Neural cell (in vitro differentiated cells): ENCODE measurements at regions not wholly inside any gene's neighbourhood (a gene's known extent, or its start where the extent isn't known, plus 50 kb on each side); places are given as distances from the start of the nearest gene placed in this dataset.

Experiments
- H2AFZ ChIP-seq: fragments of 200-600, 300-800 bp; sonication (generic), shearing (Covaris generic); 2 replicates; pipeline ENCODE4 v1.6.0; 2014; ENCODE audit warnings: low read depth, mild to moderate bottlenecking, antibody characterized with exemption, low read length, moderate library complexity
- H3F3A ChIP-seq: fragments of 200-600 bp; shearing (Covaris generic); 2 replicates; pipeline ENCODE4 v1.6.1; 2016; ENCODE audit warnings: mild to moderate bottlenecking, moderate library complexity, mixed read lengths, antibody characterized with exemption, low read length; ENCODE audit not compliant: insufficient read depth, poor library complexity, severe bottlenecking
- H3K27ac ChIP-seq: fragments of 200-600, 300-800 bp; sonication (generic), shearing (Covaris generic); 2 replicates; pipeline ENCODE4 v1.5.1; 2014; ENCODE audit warnings: mild to moderate bottlenecking, low read length, moderate library complexity
- H3K27me3 ChIP-seq: fragments of 300-800, 200-600 bp; sonication (generic), shearing (Covaris generic); 2 replicates; pipeline ENCODE4 v1.6.0; 2014; ENCODE audit warnings: mild to moderate bottlenecking, low read depth, low read length, moderate library complexity; ENCODE audit not compliant: insufficient read depth
- H3K36me3 ChIP-seq: fragments of 300-800, 200-600 bp; sonication (generic), shearing (Covaris generic); 2 replicates; pipeline ENCODE4 v1.5.1; 2014; ENCODE audit warnings: mild to moderate bottlenecking, antibody characterized with exemption, low read length, moderate library complexity; ENCODE audit not compliant: insufficient read depth
- H3K4me2 ChIP-seq: fragments of 300-800, 200-600 bp; sonication (generic), shearing (Covaris generic); 2 replicates; pipeline ENCODE4 v1.6.0; 2014; ENCODE audit warnings: mild to moderate bottlenecking, low read length
- H3K4me3 ChIP-seq: fragments of 300-800, 200-600 bp; sonication (generic), shearing (Covaris generic); 2 replicates; pipeline ENCODE4 v1.5.1; 2014; ENCODE audit warnings: mild to moderate bottlenecking, low read length, moderate library complexity
- H3K79me2 ChIP-seq: fragments of 200-600 bp; shearing (Covaris generic); replicated peaks from 2 replicates; pipeline ENCODE4 v1.6.0; 2014; ENCODE audit warnings: mild to moderate bottlenecking, low read length, moderate library complexity; ENCODE audit not compliant: insufficient read depth
- H3K9ac ChIP-seq: fragments of 300-800, 200-600 bp; sonication (generic), shearing (Covaris generic); 2 replicates; pipeline ENCODE4 v1.6.1; 2016; ENCODE audit warnings: mild to moderate bottlenecking, low read length, mixed read lengths
- H3K9me2 ChIP-seq: fragments of 200-600 bp; shearing (Covaris generic); 2 replicates; pipeline ENCODE4 v1.6.1; 2016; ENCODE audit warnings: mild to moderate bottlenecking, low read length, mixed read lengths; ENCODE audit not compliant: insufficient read depth
- H3K9me3 ChIP-seq: fragments of 200-600, 300-800 bp; sonication (generic), shearing (Covaris generic); 2 replicates; pipeline ENCODE4 v1.6.1; 2016; ENCODE audit warnings: mild to moderate bottlenecking, mixed run types, low read length, moderate library complexity, mixed read lengths
- H4K20me1 ChIP-seq: fragments of 200-600 bp; shearing (Covaris generic); 2 replicates; pipeline ENCODE4 v1.6.1; 2016; ENCODE audit warnings: mild to moderate bottlenecking, mixed run types; ENCODE audit not compliant: insufficient read depth
- CTCF ChIP-seq: fragments of 450-650 bp; IDR thresholded peaks from 2 replicates; pipeline ENCODE4 v1.5.1; 2014; ENCODE audit warnings: antibody characterized with exemption, mild to moderate bottlenecking, moderate library complexity; ENCODE audit not compliant: poor library complexity, severe bottlenecking
- EP300 ChIP-seq: fragments of 450-650 bp; conservative IDR thresholded peaks from 2 replicates; pipeline ENCODE4 v1.6.1; 2014; ENCODE audit warnings: antibody characterized with exemption, mild to moderate bottlenecking, moderate library complexity; ENCODE audit not compliant: poor library complexity, severe bottlenecking
- EZH2 ChIP-seq: fragments of 200-600, 300-800 bp; shearing (Covaris generic), sonication (generic); IDR thresholded peaks from 2 replicates; pipeline ENCODE4 v1.6.1; 2014; ENCODE audit warnings: antibody characterized with exemption, low read length, borderline replicate concordance, mild to moderate bottlenecking; ENCODE audit not compliant: insufficient read depth, poor library complexity, severe bottlenecking
- MXI1 ChIP-seq: fragments of 450-650 bp; conservative IDR thresholded peaks from 2 replicates; pipeline ENCODE4 v1.6.1; 2014; ENCODE audit warnings: antibody characterized with exemption, mild to moderate bottlenecking; ENCODE audit not compliant: poor library complexity, severe bottlenecking
- POLR2AphosphoS5 ChIP-seq: IDR thresholded peaks from 2 replicates; pipeline ENCODE4 v1.6.1; 2012
- RAD21 ChIP-seq: fragments of 450-650 bp; conservative IDR thresholded peaks from 2 replicates; pipeline ENCODE4 v1.6.1; 2014; ENCODE audit warnings: antibody characterized with exemption, mild to moderate bottlenecking, moderate library complexity
- REST ChIP-seq: IDR thresholded peaks from 2 replicates; pipeline ENCODE4 v1.6.1; 2012; ENCODE audit warnings: borderline replicate concordance
- SMC3 ChIP-seq: fragments of 450-650 bp; conservative IDR thresholded peaks from 2 replicates; pipeline ENCODE4 v1.6.1; 2014; ENCODE audit warnings: antibody characterized with exemption, mild to moderate bottlenecking, moderate library complexity; ENCODE audit not compliant: poor library complexity
- TAF1 ChIP-seq: IDR thresholded peaks from 2 replicates; pipeline ENCODE4 v1.6.1; 2012; ENCODE audit warnings: low read depth

GRCh38 chr16:77541165-77541564 lies 106.3 kb upstream of the ADAMTS18 start:
- Histone ChIP-seq H3K4me3 (no peak overlapping the region), H3K79me2 (no peaks in the 10 kb centered on the region), H3K36me3 (no peaks in the 10 kb centered on the region), H3K9ac (no peak overlapping the region), H4K20me1 (no peaks in the 10 kb centered on the region), H2AFZ (no peak overlapping the region), H3K27me3 (no peaks in the 10 kb centered on the region), H3K9me3 (no peaks in the 10 kb centered on the region), H3K4me2 (no peak overlapping the region), H3K9me2 (no peaks in the 10 kb centered on the region), H3K27ac (no peak overlapping the region), H3F3A (no peaks in the 10 kb centered on the region)
- TF ChIP-seq POLR2AphosphoS5, result no peak
- no peak for TF ChIP-seq CTCF
- no peak for TF ChIP-seq MXI1
- no peak for TF ChIP-seq RAD21
- no peak for TF ChIP-seq SMC3
- TF ChIP-seq REST, result no peak
- TF ChIP-seq TAF1, result no peak
- no peak for TF ChIP-seq EZH2
- no peak for TF ChIP-seq EP300

GRCh38 chr16:77548151-77548550 lies 113.3 kb upstream of the ADAMTS18 start:
- H3K36me3 ChIP-seq, result no peaks in the 10 kb centered on the region
- H3K9me3 ChIP-seq, result no peaks in the 10 kb centered on the region
- H3K9ac ChIP-seq, result no peak overlapping the region
- no peaks in the 10 kb centered on the region for H3F3A ChIP-seq
- no peak overlapping the region for H3K27ac ChIP-seq
- H3K9me2 ChIP-seq, result no peaks in the 10 kb centered on the region
- H3K4me2 ChIP-seq, result no peak overlapping the region
- no peaks in the 10 kb centered on the region for H4K20me1 ChIP-seq
- no peaks in the 10 kb centered on the region for H3K27me3 ChIP-seq
- no peaks in the 10 kb centered on the region for H3K79me2 ChIP-seq
- H2AFZ ChIP-seq, result no peak overlapping the region
- no peak overlapping the region for H3K4me3 ChIP-seq
- no peak for TF ChIP-seq MXI1
- no peak for TF ChIP-seq POLR2AphosphoS5
- no peak for TF ChIP-seq RAD21

- Histone ChIP-seq H4K20me1 (no peaks in the 10 kb centered on the region), H3K9ac (no peak overlapping the region), H3K9me3 (no peaks in the 10 kb centered on the region), H3K79me2 (no peaks in the 10 kb centered on the region), H3K27me3 (no peaks in the 10 kb centered on the region), H3K9me2 (no peaks in the 10 kb centered on the region), H3F3A (no peaks in the 10 kb centered on the region), H3K4me2 (no peak overlapping the region), H3K36me3 (no peaks in the 10 kb centered on the region), H2AFZ (no peak overlapping the region), H3K4me3 (no peak overlapping the region), H3K27ac (no peak overlapping the region)
- TF ChIP-seq EZH2, result no peak
Measured at GRCh38 chr16:77548766-77549165, 113.9 kb upstream of the ADAMTS18 start.
